GM12874 (cell line): ENCODE measurements at regions not wholly inside any gene's neighbourhood (a gene's known extent, or its start where the extent isn't known, plus 50 kb on each side); places are given as distances from the start of the nearest gene placed in this dataset.

Source experiments
- CTCF ChIP-seq: IDR thresholded peaks from 2 replicates; pipeline ENCODE4 v1.5.1; 2011; ENCODE audit warnings: low read depth, mild to moderate bottlenecking, control low read depth, low read length, moderate library complexity; ENCODE audit not compliant: insufficient read depth

- no peak for TF ChIP-seq CTCF
These were observed 172.4 kb upstream of the UBL3 start for GRCh38 chr13:30022796-30023195.

- no peak for TF ChIP-seq CTCF
These were observed 171.8 kb upstream of the UBL3 start for GRCh38 chr13:30022256-30022655.

- no peak for TF ChIP-seq CTCF
These were observed 171.2 kb upstream of the UBL3 start for GRCh38 chr13:30021611-30022010.

GRCh38 chr13:30020726-30021312 is 170.4 kb upstream of the UBL3 start:
- TF ChIP-seq CTCF: no peak

- no peak for TF ChIP-seq CTCF
These were observed 169.5 kb upstream of the UBL3 start for GRCh38 chr13:30019648-30020626.

GRCh38 chr13:30017880-30018279 is 167.5 kb upstream of the UBL3 start:
- no peak for TF ChIP-seq CTCF

- no peak for TF ChIP-seq CTCF
These were observed 166.0 kb upstream of the UBL3 start for GRCh38 chr13:30016398-30016797.
